Sigmoid colon (tissue), 4 donors: ENCODE measurements at regions not wholly inside any gene's neighbourhood (a gene's known extent, or its start where the extent isn't known, plus 50 kb on each side); places are given as distances from the start of the nearest gene placed in this dataset.

Experiments used
- EP300 ChIP-seq, 4 donors: sonication (generic); formaldehyde crosslinking; IDR thresholded peaks; one replicate each; pipeline ENCODE4 v1.6.1; 2017; ENCODE audit warnings: antibody characterized with exemption in 4 of 4
- POLR2A ChIP-seq, 2 donors: fragments of 450-650 bp; IDR thresholded peaks; one replicate each; pipeline ENCODE4 v1.6.1; 2016; ENCODE audit warnings: antibody characterized with exemption in 2 of 2, mild to moderate bottlenecking in 2 of 2, moderate library complexity in 2 of 2
- TF ChIP-seq, protein P1 (sequence below), 4 experiments: fragments of 450-650 bp in 3 of 4; fragments of 200-600 bp in 1 of 4; IDR thresholded peaks; one replicate each; pipeline ENCODE4 v1.5.1; 2016 to 2019; ENCODE audit warnings: antibody characterized with exemption in 4 of 4, mild to moderate bottlenecking in 3 of 4, moderate library complexity in 2 of 4

- TF ChIP-seq, protein P1, sequence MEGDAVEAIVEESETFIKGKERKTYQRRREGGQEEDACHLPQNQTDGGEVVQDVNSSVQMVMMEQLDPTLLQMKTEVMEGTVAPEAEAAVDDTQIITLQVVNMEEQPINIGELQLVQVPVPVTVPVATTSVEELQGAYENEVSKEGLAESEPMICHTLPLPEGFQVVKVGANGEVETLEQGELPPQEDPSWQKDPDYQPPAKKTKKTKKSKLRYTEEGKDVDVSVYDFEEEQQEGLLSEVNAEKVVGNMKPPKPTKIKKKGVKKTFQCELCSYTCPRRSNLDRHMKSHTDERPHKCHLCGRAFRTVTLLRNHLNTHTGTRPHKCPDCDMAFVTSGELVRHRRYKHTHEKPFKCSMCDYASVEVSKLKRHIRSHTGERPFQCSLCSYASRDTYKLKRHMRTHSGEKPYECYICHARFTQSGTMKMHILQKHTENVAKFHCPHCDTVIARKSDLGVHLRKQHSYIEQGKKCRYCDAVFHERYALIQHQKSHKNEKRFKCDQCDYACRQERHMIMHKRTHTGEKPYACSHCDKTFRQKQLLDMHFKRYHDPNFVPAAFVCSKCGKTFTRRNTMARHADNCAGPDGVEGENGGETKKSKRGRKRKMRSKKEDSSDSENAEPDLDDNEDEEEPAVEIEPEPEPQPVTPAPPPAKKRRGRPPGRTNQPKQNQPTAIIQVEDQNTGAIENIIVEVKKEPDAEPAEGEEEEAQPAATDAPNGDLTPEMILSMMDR (IDR thresholded peaks at IDR 0.05), result no peak
- TF ChIP-seq POLR2A (IDR thresholded peaks at IDR 0.05) (no peak), EP300 (IDR thresholded peaks at IDR 0.05) (no peak)
Observed at GRCh38 chr2:225725726-225726125, 326.2 kb downstream of the NYAP2 start.
